DND-41 (cell line): ENCODE measurements at regions not wholly inside any gene's neighbourhood (a gene's known extent, or its start where the extent isn't known, plus 50 kb on each side); places are given as distances from the start of the nearest gene placed in this dataset.

Source experiments
- ATAC-seq: fragments of 200-7000 bp; cut with Tn5 transposase; 3 replicates; pipeline ENCODE4 v1.9.1; 2021; ENCODE audit warnings: low read depth; ENCODE audit not compliant: insufficient read depth
- DNase-seq: peaks from one replicate; pipeline ENCODE4 v3.0.0-alpha.2; 2020
- H2AFZ ChIP-seq: 2 replicates; pipeline ENCODE4 v1.6.0; 2012; ENCODE audit warnings: low read depth, low read length
- H3K27ac ChIP-seq: 2 replicates; pipeline ENCODE4 v1.5.1; 2012; ENCODE audit warnings: low read length, inconsistent platforms
- H3K27me3 ChIP-seq: fragments of 200-600 bp; sonication (generic); 2 replicates; pipeline ENCODE4 v1.6.0; 2012; ENCODE audit warnings: low read length, mild to moderate bottlenecking, inconsistent platforms; ENCODE audit not compliant: insufficient read depth, poor library complexity
- H3K36me3 ChIP-seq: 2 replicates; pipeline ENCODE4 v1.5.1; 2012; ENCODE audit warnings: low read length, inconsistent platforms; ENCODE audit not compliant: insufficient read depth
- H3K4me1 ChIP-seq: 2 replicates; pipeline ENCODE4 v1.5.1; 2012; ENCODE audit warnings: mild to moderate bottlenecking, low read length; ENCODE audit not compliant: insufficient read depth
- H3K4me2 ChIP-seq: 2 replicates; pipeline ENCODE4 v1.6.0; 2012; ENCODE audit warnings: mild to moderate bottlenecking, moderate library complexity, low read length, inconsistent platforms; ENCODE audit not compliant: insufficient read depth
- H3K4me3 ChIP-seq, 2 experiments: fragments of 200-600 bp in 1 of 2; shearing (Covaris generic) in 1 of 2; 2 replicates each; pipeline ENCODE4 v1.5.1; 2012 to 2016; ENCODE audit warnings: inconsistent platforms in 2 of 2, low read length in 2 of 2, mild to moderate bottlenecking in 2 of 2, low read depth in 1 of 2, moderate library complexity in 1 of 2
- H3K79me2 ChIP-seq: 2 replicates; pipeline ENCODE4 v1.6.0; 2012; ENCODE audit warnings: low read length, inconsistent platforms; ENCODE audit not compliant: insufficient read depth
- H3K9ac ChIP-seq: 2 replicates; pipeline ENCODE4 v1.6.0; 2012; ENCODE audit warnings: low read depth, mild to moderate bottlenecking, inconsistent platforms, low read length, moderate library complexity
- H3K9me3 ChIP-seq: 2 replicates; pipeline ENCODE4 v1.5.1; 2012; ENCODE audit warnings: low read length, moderate library complexity, mild to moderate bottlenecking, inconsistent platforms; ENCODE audit not compliant: insufficient read depth, severe bottlenecking
- H4K20me1 ChIP-seq: 2 replicates; pipeline ENCODE4 v1.6.0; 2012; ENCODE audit warnings: low read length; ENCODE audit not compliant: insufficient read depth
- EZH2 ChIP-seq: IDR thresholded peaks from 3 replicates; pipeline ENCODE4 v1.6.1; 2012; ENCODE audit warnings: borderline replicate concordance, low read depth, mild to moderate bottlenecking, moderate library complexity, low read length, inconsistent platforms; ENCODE audit not compliant: severe bottlenecking
- TF ChIP-seq, protein P1 (sequence below): IDR thresholded peaks from 2 replicates; pipeline ENCODE4 v1.5.1; 2012; ENCODE audit warnings: borderline replicate concordance, low read length, moderate library complexity, mild to moderate bottlenecking; ENCODE audit not compliant: poor library complexity, severe bottlenecking; ENCODE audit errors: extremely low read depth

DNA sequence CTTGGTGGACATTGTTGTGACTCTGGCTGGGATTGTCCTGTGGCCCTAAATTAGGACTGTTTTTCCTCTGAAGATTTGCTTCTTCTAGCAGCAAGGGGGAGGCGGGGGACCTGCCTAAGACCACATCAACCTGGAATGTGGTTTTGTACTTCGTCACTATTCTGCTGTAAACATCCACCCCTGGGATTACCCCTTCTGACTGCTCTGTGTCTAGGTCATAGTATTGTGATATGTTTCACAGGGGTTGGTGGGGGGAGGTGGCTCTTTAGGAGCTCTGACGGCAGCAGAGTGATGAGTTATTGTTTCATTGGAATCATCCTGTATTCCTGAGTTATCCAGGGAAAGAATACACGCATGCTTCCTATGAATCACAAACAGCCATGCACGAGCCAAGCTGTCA is 226.4 kb upstream of the MYT1L start:
- no peak overlapping the region for H2AFZ ChIP-seq
- H3K9me3 ChIP-seq: peaks cover 4% of the 10 kb centered on the region
- H4K20me1 ChIP-seq: no peaks in the 10 kb centered on the region
- TF ChIP-seq, protein P1, sequence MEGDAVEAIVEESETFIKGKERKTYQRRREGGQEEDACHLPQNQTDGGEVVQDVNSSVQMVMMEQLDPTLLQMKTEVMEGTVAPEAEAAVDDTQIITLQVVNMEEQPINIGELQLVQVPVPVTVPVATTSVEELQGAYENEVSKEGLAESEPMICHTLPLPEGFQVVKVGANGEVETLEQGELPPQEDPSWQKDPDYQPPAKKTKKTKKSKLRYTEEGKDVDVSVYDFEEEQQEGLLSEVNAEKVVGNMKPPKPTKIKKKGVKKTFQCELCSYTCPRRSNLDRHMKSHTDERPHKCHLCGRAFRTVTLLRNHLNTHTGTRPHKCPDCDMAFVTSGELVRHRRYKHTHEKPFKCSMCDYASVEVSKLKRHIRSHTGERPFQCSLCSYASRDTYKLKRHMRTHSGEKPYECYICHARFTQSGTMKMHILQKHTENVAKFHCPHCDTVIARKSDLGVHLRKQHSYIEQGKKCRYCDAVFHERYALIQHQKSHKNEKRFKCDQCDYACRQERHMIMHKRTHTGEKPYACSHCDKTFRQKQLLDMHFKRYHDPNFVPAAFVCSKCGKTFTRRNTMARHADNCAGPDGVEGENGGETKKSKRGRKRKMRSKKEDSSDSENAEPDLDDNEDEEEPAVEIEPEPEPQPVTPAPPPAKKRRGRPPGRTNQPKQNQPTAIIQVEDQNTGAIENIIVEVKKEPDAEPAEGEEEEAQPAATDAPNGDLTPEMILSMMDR: no peak
- no peak for TF ChIP-seq EZH2
- no peaks in the 10 kb centered on the region for H3K36me3 ChIP-seq
- ATAC-seq: no peak
- DNase-seq: no peak
- no peak overlapping the region for H3K4me3 ChIP-seq
- H3K79me2 ChIP-seq: no peaks in the 10 kb centered on the region
- H3K27ac ChIP-seq: no peak overlapping the region
- no peak overlapping the region for H3K4me2 ChIP-seq
- H3K9ac ChIP-seq: no peak overlapping the region
- no peaks in the 10 kb centered on the region for H3K27me3 ChIP-seq
- H3K4me1 ChIP-seq: no peaks in the 10 kb centered on the region

DNA sequence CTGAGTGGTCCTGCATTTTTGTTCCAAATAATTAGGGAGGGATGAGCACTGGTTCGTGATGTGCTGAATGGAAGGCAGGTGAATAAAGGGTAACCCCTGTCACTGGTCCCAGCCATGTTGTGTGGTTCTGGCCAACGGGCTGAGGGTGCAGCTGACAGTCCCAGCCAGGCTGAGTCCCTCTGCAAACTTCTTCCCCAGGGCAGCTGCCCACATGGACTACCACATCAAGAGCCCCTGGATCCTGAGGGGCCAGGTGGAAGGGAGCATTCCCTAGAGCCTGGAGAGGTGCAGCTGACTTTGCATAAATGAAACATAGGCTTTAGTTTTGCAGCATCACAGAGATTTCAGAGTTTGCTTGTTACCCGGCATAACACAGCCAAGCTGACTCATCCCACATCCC is 219.8 kb upstream of the MYT1L start:
- H3K9me3 ChIP-seq: peaks cover 7% of the 10 kb centered on the region
- no peak for ATAC-seq
- H3K79me2 ChIP-seq: no peaks in the 10 kb centered on the region
- no peaks in the 10 kb centered on the region for H4K20me1 ChIP-seq
- H3K9ac ChIP-seq: no peak overlapping the region
- H3K27me3 ChIP-seq: no peaks in the 10 kb centered on the region
- H3K4me1 ChIP-seq: no peaks in the 10 kb centered on the region
- TF ChIP-seq, protein P1: no peak
- no peak overlapping the region for H3K4me2 ChIP-seq
- no peak overlapping the region for H3K27ac ChIP-seq
- H2AFZ ChIP-seq: no peak overlapping the region
- no peak for DNase-seq
- no peak overlapping the region for H3K4me3 ChIP-seq
- H3K36me3 ChIP-seq: no peaks in the 10 kb centered on the region

DNA sequence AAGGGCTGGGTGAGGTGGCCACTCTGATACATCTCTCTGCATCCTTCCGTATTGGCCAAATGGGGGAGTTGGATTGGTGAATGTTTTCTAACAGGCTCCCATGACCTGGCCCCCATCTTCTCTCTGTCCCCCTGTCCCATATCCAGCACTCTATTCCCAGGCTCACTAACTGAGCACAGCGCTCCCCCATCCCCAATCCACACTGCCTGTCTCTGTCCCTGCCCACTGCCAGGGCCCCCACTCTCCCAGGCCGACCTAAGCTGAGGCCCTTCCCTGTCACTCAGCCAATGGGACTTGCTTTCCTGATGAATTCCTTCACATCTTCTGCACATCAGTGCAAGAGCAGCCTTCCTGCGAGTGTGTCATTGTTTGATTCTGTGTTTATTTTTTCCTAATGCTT is 216.8 kb upstream of the MYT1L start:
- Histone ChIP-seq H2AFZ (no peak overlapping the region), H3K9me3 (peaks cover 7% of the 10 kb centered on the region), H3K79me2 (no peaks in the 10 kb centered on the region), H4K20me1 (no peaks in the 10 kb centered on the region), H3K27ac (no peak overlapping the region), H3K4me2 (no peak overlapping the region), H3K4me3 (no peak overlapping the region), H3K4me1 (no peaks in the 10 kb centered on the region), H3K27me3 (no peaks in the 10 kb centered on the region), H3K36me3 (no peaks in the 10 kb centered on the region), H3K9ac (no peak overlapping the region)
- ATAC-seq: no peak
- TF ChIP-seq EZH2: no peak
- TF ChIP-seq, protein P1: no peak
- DNase-seq: no peak

DNA sequence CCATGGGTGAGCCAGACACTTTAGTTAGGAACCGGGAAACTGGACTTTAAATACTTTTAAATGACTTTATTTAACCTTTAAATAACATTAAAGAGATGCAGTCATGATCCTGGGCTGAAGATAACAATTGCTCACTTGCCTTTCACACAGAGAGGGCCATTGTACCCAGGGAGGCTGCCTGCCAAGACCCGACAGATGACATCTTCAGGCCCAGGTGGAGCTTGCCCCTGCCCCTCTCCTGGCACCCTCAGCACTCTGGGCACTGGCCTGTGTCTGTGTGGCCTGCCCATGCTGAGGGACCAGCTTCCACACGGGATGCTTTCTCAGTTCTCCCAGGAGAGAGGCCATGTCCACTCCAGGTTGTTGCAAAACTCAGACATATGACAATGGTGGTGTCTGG is 216.4 kb upstream of the MYT1L start:
- Histone ChIP-seq H3K4me1 (no peaks in the 10 kb centered on the region), H2AFZ (no peak overlapping the region), H3K27me3 (no peaks in the 10 kb centered on the region), H3K36me3 (no peaks in the 10 kb centered on the region), H3K79me2 (no peaks in the 10 kb centered on the region), H3K27ac (no peak overlapping the region), H3K9me3 (peaks cover 2% of the 10 kb centered on the region), H3K4me2 (no peak overlapping the region), H3K4me3 (no peak overlapping the region), H3K9ac (no peak overlapping the region), H4K20me1 (no peaks in the 10 kb centered on the region)
- TF ChIP-seq, protein P1: no peak
- ATAC-seq (no peak), DNase-seq (no peak)
